Type B pancreatic cell (in vitro differentiated cells): ENCODE measurements at regions not wholly inside any gene's neighbourhood (a gene's known extent, or its start where the extent isn't known, plus 50 kb on each side); places are given as distances from the start of the nearest gene placed in this dataset.

Experiments
- DNase-seq: peaks from one replicate; pipeline ENCODE4 v3.0.0; 2021; ENCODE audit warnings: mixed read lengths; ENCODE audit not compliant: unreplicated experiment; ENCODE audit errors: extremely low spot score
- H3K27ac Mint-ChIP-seq: 2 replicates; pipeline ENCODE4 v1.8.0; 2021; ENCODE audit warnings: mild to moderate bottlenecking, mixed read lengths
- H3K27me3 Mint-ChIP-seq: 2 replicates; pipeline ENCODE4 v1.8.0; 2021; ENCODE audit warnings: mixed read lengths
- H3K36me3 Mint-ChIP-seq: 2 replicates; pipeline ENCODE4 v1.8.0; 2021; ENCODE audit warnings: mixed read lengths
- H3K4me1 Mint-ChIP-seq: one replicate; pipeline ENCODE4 v1.8.0; 2021; ENCODE audit warnings: mixed read lengths; ENCODE audit not compliant: unreplicated experiment
- H3K4me3 Mint-ChIP-seq: 2 replicates; pipeline ENCODE4 v1.8.0; 2021; ENCODE audit warnings: mild to moderate bottlenecking, mixed read lengths
- H3K9me3 Mint-ChIP-seq: 2 replicates; pipeline ENCODE4 v1.8.0; 2021; ENCODE audit warnings: mixed read lengths
- TF ChIP-seq, protein P1 (sequence below): fragments of 200-600 bp; sonication (generic); conservative IDR thresholded peaks from 2 replicates; pipeline ENCODE4 v1.5.0; 2021; ENCODE audit warnings: antibody characterized with exemption, mild to moderate bottlenecking

DNA sequence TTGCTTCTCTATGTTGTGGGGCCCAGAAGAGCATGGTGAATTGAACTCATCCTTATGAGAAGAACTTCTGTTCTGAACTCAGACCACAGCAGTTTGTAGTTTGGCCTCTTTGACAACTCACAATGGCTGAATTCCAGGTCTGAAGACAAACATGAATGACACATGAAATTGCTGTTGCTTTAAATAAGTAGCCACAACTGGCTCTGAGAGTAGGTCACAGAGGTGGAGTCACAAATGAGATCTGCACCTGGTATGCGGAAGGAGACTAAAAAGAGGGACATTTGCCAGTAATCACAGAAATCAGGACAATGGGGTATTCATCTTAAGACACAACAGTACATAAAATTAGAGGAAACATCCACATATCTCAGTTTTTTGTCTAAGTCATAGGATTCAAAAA is 290.3 kb upstream of the MMADHC start:
- H3K36me3 Mint-ChIP-seq: no peaks in the 10 kb centered on the region
- H3K27me3 Mint-ChIP-seq: no peaks in the 10 kb centered on the region
- TF ChIP-seq, protein P1, sequence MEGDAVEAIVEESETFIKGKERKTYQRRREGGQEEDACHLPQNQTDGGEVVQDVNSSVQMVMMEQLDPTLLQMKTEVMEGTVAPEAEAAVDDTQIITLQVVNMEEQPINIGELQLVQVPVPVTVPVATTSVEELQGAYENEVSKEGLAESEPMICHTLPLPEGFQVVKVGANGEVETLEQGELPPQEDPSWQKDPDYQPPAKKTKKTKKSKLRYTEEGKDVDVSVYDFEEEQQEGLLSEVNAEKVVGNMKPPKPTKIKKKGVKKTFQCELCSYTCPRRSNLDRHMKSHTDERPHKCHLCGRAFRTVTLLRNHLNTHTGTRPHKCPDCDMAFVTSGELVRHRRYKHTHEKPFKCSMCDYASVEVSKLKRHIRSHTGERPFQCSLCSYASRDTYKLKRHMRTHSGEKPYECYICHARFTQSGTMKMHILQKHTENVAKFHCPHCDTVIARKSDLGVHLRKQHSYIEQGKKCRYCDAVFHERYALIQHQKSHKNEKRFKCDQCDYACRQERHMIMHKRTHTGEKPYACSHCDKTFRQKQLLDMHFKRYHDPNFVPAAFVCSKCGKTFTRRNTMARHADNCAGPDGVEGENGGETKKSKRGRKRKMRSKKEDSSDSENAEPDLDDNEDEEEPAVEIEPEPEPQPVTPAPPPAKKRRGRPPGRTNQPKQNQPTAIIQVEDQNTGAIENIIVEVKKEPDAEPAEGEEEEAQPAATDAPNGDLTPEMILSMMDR: no peak
- no peaks in the 10 kb centered on the region for H3K9me3 Mint-ChIP-seq
- H3K4me1 Mint-ChIP-seq: no peaks in the 10 kb centered on the region
- no peak overlapping the region for H3K4me3 Mint-ChIP-seq
- no peak for DNase-seq
- H3K27ac Mint-ChIP-seq: no peak overlapping the region

DNA sequence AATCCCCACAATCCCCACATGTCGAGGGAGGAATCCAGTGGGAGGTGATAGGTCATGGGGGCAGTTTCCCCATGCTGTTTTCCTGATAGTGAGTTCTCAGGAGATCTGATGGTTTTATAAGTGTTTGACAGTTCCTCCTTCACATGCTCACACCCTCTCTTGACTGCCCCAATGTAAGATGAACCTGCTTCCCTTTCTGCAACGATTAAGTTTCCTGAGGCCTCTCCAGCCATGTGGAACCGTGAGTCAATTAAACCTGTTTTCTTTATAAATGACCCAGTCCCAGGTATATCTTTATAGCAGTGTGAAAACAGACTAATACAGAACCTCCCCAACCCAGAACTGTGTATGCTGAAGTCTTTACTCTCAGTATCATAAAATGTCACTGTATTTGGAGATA is 289.5 kb upstream of the MMADHC start:
- Mint-ChIP-seq H3K36me3 (no peaks in the 10 kb centered on the region), H3K27ac (no peak overlapping the region)

DNA sequence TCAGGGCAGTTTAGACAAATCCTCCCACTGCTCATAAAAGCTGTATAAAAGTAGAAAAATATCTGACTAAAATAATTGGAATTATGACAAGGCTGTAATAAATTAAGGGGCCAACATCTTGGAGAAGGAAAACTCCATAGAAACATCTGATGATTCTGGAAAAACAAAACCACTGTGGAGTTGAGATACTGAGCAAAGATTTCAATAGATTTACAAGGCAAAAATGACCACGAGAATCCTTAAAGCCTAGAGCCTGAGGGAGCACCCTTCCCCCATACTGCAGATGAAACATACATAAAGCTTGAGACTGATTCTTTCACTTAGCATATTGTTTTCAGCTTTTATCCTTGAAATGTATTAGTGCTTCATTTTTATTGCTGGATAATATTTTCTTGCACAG is 286.4 kb upstream of the MMADHC start:
- no peak for DNase-seq
- TF ChIP-seq, protein P1: no peak
- Mint-ChIP-seq H3K27ac (no peak overlapping the region), H3K27me3 (no peaks in the 10 kb centered on the region), H3K36me3 (no peaks in the 10 kb centered on the region), H3K4me3 (no peak overlapping the region), H3K9me3 (no peaks in the 10 kb centered on the region), H3K4me1 (no peaks in the 10 kb centered on the region)

More for the DNA sequence above, 289.5 kb upstream of the MMADHC start:
- Mint-ChIP-seq H3K9me3 (no peaks in the 10 kb centered on the region), H3K27me3 (no peaks in the 10 kb centered on the region), H3K4me1 (no peaks in the 10 kb centered on the region), H3K4me3 (no peak overlapping the region)
- no peak for DNase-seq
- TF ChIP-seq, protein P1: no peak

DNA sequence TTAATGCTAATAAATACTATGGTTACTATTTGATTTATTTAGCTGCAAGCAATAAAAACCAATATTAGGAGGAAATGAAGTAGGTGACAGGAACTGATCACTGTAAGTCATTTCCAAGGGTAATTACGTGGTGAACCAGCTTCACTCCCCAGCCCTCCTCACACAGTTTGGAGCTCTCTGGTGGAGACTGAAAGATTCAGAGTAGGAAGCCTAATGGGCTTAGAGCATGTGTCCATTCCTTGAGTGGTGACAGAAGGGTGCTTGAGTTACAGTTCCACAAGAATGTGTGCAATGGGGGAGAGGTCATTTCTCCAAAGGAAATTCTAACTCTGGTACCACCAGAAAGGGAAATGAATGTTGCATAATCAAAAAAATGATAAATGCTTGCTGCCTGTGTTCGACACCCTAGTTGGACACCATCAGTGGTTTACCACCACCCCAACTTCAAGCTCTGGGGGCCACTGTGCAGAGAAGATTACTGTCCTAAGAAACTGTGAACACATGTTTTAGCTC is 285.1 kb upstream of the MMADHC start:
- no peak overlapping the region for H3K27ac Mint-ChIP-seq
- H3K4me1 Mint-ChIP-seq: no peaks in the 10 kb centered on the region
- no peaks in the 10 kb centered on the region for H3K36me3 Mint-ChIP-seq
- no peaks in the 10 kb centered on the region for H3K9me3 Mint-ChIP-seq
- no peak for DNase-seq
- no peak overlapping the region for H3K4me3 Mint-ChIP-seq
- TF ChIP-seq, protein P1: no peak
- no peaks in the 10 kb centered on the region for H3K27me3 Mint-ChIP-seq

DNA sequence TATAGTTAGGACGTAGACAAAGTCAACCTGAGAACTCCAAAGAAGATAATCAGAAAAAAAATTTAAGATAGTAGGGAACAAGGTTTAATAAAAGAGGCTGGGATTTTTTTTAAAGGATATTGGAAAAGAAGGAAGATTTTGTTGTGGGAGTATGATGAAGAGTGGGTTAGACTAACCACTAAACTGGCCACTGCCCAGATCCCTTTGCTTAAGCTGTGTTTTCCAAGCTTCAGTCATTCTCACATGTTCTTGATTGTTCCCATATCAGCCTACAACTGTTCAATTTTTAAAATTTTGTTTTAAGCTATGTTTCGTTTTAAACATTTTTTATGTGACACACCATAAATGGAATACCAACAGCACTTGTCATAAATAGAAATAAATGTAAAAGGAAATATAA is 284.5 kb upstream of the MMADHC start:
- H3K9me3 Mint-ChIP-seq: no peaks in the 10 kb centered on the region
- no peak overlapping the region for H3K4me3 Mint-ChIP-seq
- TF ChIP-seq, protein P1: no peak
- no peaks in the 10 kb centered on the region for H3K36me3 Mint-ChIP-seq
- H3K27ac Mint-ChIP-seq: no peak overlapping the region
- no peak for DNase-seq
- H3K27me3 Mint-ChIP-seq: no peaks in the 10 kb centered on the region
- H3K4me1 Mint-ChIP-seq: no peaks in the 10 kb centered on the region
